22Rv1 (cell line): ENCODE measurements at regions not wholly inside any gene's neighbourhood (a gene's known extent, or its start where the extent isn't known, plus 50 kb on each side); places are given as distances from the start of the nearest gene placed in this dataset.

Experiments
- CTCF ChIP-seq: fragments of 450-650 bp; IDR thresholded peaks from 2 replicates; pipeline ENCODE4 v1.5.1; 2017; ENCODE audit warnings: mild to moderate bottlenecking
- ZFX ChIP-seq: fragments of 450-650 bp; IDR thresholded peaks from 2 replicates; pipeline ENCODE4 v1.6.1; 2017; ENCODE audit warnings: antibody characterized with exemption, borderline replicate concordance

GRCh38 chrX:128897621-128898020, 625.7 kb downstream of the SMARCA1 start:
- TF ChIP-seq CTCF (no peak), ZFX (no peak)
